H1 (cell line): ENCODE measurements at regions not wholly inside any gene's neighbourhood (a gene's known extent, or its start where the extent isn't known, plus 50 kb on each side); places are given as distances from the start of the nearest gene placed in this dataset.

ENCODE experiments used
- BACH1 ChIP-seq: IDR thresholded peaks from 2 replicates; pipeline ENCODE4 v1.6.1; 2012; ENCODE audit warnings: low read length, improper control_type of control experiment
- EZH2 ChIP-seq: fragments of 200-600 bp; sonication (generic); IDR thresholded peaks from 2 replicates; pipeline ENCODE4 v1.7.1; 2012; ENCODE audit warnings: low read depth, mild to moderate bottlenecking, moderate library complexity, low read length, inconsistent platforms; ENCODE audit not compliant: severe bottlenecking
- GABPA ChIP-seq: IDR thresholded peaks from 2 replicates; pipeline ENCODE4 v1.6.1; 2011; ENCODE audit warnings: mild to moderate bottlenecking, low read length, moderate library complexity, borderline replicate concordance; ENCODE audit not compliant: insufficient read depth
- TAF1 ChIP-seq: IDR thresholded peaks from 2 replicates; pipeline ENCODE4 v1.6.1; 2011; ENCODE audit warnings: mild to moderate bottlenecking, low read depth, low read length
- TBP ChIP-seq: IDR thresholded peaks from 2 replicates; pipeline ENCODE4 v1.6.1; 2011; ENCODE audit warnings: low read depth, low read length, improper control_type of control experiment

- TF ChIP-seq EZH2 (no peak), TBP (no peak), GABPA (no peak), TAF1 (no peak), BACH1 (no peak)
Measured at GRCh38 chr4:180768610-180769009, 1474.6 kb upstream of the TENM3 start (continued).
